VCaP (cell line): ENCODE measurements at regions not wholly inside any gene's neighbourhood (a gene's known extent, or its start where the extent isn't known, plus 50 kb on each side); places are given as distances from the start of the nearest gene placed in this dataset.

ENCODE experiments used
- H3K27ac ChIP-seq: fragments of 450-650 bp; 2 replicates; pipeline ENCODE4 v1.5.1; 2017
- CTCF ChIP-seq: fragments of 450-650 bp; conservative IDR thresholded peaks from 2 replicates; pipeline ENCODE4 v1.5.1; 2017; ENCODE audit warnings: mild to moderate bottlenecking, moderate library complexity

DNA sequence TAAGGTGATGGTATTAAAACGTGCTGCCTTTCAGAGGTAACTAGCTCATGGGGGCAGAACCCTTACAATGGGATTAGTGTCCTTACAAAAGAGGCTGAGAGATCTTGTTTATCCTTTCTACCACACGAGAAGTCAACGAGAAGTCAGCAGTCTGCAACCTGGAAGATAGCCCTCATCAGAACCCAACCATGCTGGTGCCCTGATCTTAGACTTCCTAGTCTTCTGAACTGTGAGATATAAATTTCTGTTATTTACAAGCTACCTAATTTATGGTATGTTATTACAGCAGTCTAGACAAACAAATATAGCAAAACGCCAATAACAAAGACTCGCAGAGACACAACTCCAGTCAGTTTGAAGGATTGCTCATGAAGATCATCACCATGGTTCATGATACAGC lies 157.5 kb upstream of the TMEM106B start:
- no peak overlapping the region for H3K27ac ChIP-seq
- no peak for TF ChIP-seq CTCF

- H3K27ac ChIP-seq = no peak overlapping the region
- no peak for TF ChIP-seq CTCF
Measured at GRCh38 chr7:12054830-12055229, 156.3 kb upstream of the TMEM106B start.

- no peak for TF ChIP-seq CTCF
- no peak overlapping the region for H3K27ac ChIP-seq
Measured at GRCh38 chr7:12056381-12056780, 154.7 kb upstream of the TMEM106B start.

- no peak overlapping the region for H3K27ac ChIP-seq
- no peak for TF ChIP-seq CTCF
Measured at GRCh38 chr7:12056977-12057376, 154.1 kb upstream of the TMEM106B start.

DNA sequence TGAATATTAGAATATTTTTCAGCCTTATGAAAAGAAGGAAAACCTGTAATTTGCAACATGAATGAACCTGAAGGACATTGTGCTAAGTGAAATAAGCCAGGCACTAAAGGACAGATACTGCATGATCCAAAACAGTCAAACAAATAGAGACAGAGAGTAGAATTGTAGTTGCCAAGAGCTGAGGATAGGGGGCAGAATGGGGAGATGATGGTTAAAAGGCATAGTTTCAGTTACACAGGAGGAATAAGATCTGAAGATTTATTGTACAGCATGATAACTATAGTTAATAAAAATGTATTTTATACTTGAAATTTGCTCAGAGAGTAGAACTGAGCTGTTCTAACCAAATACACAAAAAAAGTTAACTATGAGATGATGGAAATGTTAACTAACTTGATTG lies 149.0 kb upstream of the TMEM106B start:
- H3K27ac ChIP-seq = no peak overlapping the region
- TF ChIP-seq CTCF = no peak

DNA sequence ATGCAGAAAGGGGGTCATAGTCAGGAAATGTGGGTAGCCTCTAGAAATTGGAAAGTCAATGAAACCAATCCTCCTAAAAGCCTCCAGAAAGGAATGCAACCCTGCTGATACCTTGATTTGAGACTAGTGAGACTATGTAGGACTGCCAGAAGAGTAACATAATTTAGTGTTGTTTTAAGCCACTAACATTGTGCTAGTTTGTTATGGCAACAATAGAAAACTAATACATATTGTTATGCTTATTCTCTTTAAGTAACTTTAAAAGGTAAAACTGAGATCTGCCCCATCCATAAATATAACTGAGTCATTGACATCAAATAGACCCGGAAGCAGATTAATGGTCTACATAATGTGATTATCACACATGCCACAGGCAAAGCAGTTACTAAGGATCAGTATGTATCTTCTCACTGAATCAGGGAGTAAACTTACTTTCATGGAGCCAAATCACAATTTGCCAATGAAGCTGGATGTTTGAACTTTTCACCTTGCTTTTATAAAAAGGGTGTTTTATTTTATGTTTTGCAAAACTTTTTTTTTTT lies 146.4 kb upstream of the TMEM106B start:
- no peak overlapping the region for H3K27ac ChIP-seq

GRCh38 chr7:12066004-12066403 lies 145.1 kb upstream of the TMEM106B start:
- no peak overlapping the region for H3K27ac ChIP-seq
- TF ChIP-seq CTCF = no peak

More for the DNA sequence above, 146.4 kb upstream of the TMEM106B start:
- TF ChIP-seq CTCF = no peak

DNA sequence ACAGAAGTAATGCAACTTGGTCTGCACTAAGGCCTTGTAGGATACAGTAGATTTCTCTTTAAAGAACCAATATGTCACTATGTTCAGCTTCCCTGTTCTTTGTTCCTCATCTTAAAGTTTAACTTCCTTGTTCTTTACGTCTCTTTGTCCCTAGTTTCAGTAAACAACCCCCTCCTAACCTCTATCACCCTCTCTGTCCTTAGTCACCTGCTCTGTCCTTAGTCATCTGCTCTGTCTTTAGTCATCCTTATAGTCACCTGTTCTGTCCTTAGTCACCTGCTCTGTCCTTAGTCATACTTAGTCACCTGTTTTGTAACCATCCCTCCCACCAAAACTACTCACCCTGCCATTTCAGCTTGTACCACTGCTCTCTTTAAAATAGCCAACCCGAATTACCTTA lies 144.6 kb upstream of the TMEM106B start:
- TF ChIP-seq CTCF = no peak
- no peak overlapping the region for H3K27ac ChIP-seq
